GM12891 (cell line): ENCODE measurements at regions not wholly inside any gene's neighbourhood (a gene's known extent, or its start where the extent isn't known, plus 50 kb on each side); places are given as distances from the start of the nearest gene placed in this dataset.
"Not testable (repeated sequence)": the region's sequence is repeated elsewhere in the genome, so short reads cannot be mapped to it uniquely, and the experiment has no call there.

Experiments
- POLR2A ChIP-seq: IDR thresholded peaks from 2 replicates; pipeline ENCODE4 v1.6.1; 2011; ENCODE audit warnings: low read depth, low read length, control low read depth
- POLR2AphosphoS5 ChIP-seq: IDR thresholded peaks from 2 replicates; pipeline ENCODE4 v1.6.1; 2011; ENCODE audit warnings: low read depth, low read length, control low read depth
- TAF1 ChIP-seq: IDR thresholded peaks from 2 replicates; pipeline ENCODE4 v1.6.1; 2011; ENCODE audit warnings: low read depth, low read length, control low read depth

DNA sequence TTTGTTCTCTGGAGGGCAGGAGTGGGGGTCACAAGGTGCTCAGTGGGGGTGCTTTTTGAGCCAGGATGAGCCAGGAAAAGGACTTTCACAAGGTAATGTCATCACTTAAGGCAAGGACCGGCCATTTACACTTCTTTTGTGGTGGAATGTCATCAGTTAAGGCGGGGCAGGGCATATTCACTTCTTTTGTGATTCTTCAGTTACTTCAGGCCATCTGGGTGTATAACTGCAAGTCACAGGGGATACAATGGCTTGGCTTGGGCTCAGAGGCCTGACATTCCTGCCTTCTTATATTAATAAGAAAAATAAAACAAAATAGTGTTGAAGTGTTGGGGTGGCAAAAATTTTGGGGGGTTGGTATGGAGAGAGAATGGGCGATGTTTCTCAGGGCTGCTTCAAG, 841.8 kb downstream of the SLITRK5 start:
- not testable (repeated sequence) for TF ChIP-seq POLR2AphosphoS5, POLR2A, TAF1
